HEK293 (cell line): ENCODE measurements at regions not wholly inside any gene's neighbourhood (a gene's known extent, or its start where the extent isn't known, plus 50 kb on each side); places are given as distances from the start of the nearest gene placed in this dataset.

Experiments
- SP3 ChIP-seq: fragments of 450-650 bp; formaldehyde crosslinking; IDR thresholded peaks from 2 replicates; pipeline ENCODE4 v1.5.1; 2016; ENCODE audit warnings: missing biosample characterization, missing genetic modification characterization
- TF ChIP-seq, protein P1 (sequence below): fragments of 450-650 bp; formaldehyde crosslinking; IDR thresholded peaks from 2 replicates; pipeline ENCODE4 v1.5.1; 2016; ENCODE audit warnings: missing biosample characterization, missing genetic modification characterization

DNA sequence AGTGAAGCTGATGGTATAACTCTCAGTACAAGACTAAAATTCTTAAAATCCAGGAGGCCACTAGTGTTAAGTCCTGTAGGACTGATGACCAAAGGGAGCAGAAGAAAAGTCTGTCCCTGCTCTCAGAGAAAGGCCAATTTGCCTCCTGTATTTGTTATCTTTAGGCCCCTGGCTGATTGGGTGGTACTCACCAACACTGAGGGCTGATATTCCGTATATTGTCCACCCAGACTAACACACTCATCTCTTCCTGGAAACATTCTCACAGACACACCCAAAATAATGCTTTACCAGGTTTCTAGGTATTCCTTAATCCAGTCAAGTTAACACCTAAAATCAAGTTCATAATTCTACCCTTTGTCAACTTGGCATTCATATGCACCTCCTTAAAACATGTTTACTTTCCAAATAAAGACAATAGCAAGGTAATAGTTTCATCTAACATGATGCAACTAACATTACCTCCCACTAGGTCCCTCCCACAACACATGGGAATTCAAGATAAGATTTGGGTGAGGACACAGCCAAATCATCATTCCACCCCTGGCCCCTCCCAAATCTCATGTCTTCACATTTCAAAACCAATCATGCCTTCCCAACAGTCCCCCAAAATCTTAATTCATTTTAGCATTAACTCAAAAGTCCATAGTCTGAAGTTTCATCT, 84.3 kb downstream of the EGLN3 start:
- TF ChIP-seq, protein P1, sequence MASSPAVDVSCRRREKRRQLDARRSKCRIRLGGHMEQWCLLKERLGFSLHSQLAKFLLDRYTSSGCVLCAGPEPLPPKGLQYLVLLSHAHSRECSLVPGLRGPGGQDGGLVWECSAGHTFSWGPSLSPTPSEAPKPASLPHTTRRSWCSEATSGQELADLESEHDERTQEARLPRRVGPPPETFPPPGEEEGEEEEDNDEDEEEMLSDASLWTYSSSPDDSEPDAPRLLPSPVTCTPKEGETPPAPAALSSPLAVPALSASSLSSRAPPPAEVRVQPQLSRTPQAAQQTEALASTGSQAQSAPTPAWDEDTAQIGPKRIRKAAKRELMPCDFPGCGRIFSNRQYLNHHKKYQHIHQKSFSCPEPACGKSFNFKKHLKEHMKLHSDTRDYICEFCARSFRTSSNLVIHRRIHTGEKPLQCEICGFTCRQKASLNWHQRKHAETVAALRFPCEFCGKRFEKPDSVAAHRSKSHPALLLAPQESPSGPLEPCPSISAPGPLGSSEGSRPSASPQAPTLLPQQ (tag by site-specific recombination), result no peak
- no peak for TF ChIP-seq SP3 (tag by site-specific recombination)
